Gastroesophageal sphincter (tissue), 3 donors: ENCODE measurements at regions not wholly inside any gene's neighbourhood (a gene's known extent, or its start where the extent isn't known, plus 50 kb on each side); places are given as distances from the start of the nearest gene placed in this dataset.

Source experiments
- EP300 ChIP-seq: sonication (generic); formaldehyde crosslinking; IDR thresholded peaks from one replicate; pipeline ENCODE4 v1.6.1; 2017; ENCODE audit warnings: antibody characterized with exemption, mild to moderate bottlenecking
- POLR2A ChIP-seq, 2 donors: fragments of 450-650 bp; IDR thresholded peaks; one replicate each; pipeline ENCODE4 v1.6.1; 2017; ENCODE audit warnings: antibody characterized with exemption in 2 of 2, mild to moderate bottlenecking in 2 of 2, moderate library complexity in 1 of 2
- POLR2AphosphoS5 ChIP-seq: sonication (generic); formaldehyde crosslinking; IDR thresholded peaks from one replicate; pipeline ENCODE4 v1.6.1; 2017; ENCODE audit warnings: antibody characterized with exemption
- TF ChIP-seq, protein P1 (sequence below), 4 experiments: fragments of 200-600 bp in 2 of 4; fragments of 450-650 bp in 2 of 4; sonication (generic) in 1 of 4; IDR thresholded peaks; one replicate each; pipeline ENCODE4 v1.5.1; 2017 to 2019; ENCODE audit warnings: antibody characterized with exemption in 4 of 4, mild to moderate bottlenecking in 2 of 4, moderate library complexity in 2 of 4

DNA sequence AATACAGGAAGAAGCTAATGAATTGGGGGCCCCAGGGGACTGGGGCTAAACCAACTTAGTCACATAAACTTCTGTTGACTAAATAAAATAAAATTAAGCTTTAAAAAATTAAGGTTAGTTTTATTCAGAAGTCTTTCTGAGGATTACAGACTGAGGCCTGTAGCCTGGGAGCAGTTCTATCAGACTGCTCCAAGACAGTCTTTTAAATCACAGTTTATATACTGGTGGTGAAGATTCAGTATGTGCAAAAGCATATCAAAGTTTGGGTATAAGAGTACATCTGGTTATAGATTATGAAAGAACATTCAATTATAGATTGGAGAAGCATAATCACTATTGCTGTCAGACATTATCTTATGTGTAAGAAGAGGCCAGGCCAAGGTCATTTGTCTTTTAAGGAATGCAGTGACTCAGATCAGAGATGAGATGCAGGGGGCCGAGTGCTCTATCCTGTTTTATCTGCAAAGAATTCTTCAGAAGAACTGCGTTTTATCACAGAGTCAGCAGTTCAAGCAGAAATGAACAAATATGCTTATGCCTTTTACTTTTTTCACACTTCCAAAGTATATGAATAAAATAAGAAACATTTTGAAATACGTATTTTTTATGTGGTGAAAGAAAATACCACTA, 109.4 kb downstream of the PDHA2 start:
- TF ChIP-seq, protein P1, sequence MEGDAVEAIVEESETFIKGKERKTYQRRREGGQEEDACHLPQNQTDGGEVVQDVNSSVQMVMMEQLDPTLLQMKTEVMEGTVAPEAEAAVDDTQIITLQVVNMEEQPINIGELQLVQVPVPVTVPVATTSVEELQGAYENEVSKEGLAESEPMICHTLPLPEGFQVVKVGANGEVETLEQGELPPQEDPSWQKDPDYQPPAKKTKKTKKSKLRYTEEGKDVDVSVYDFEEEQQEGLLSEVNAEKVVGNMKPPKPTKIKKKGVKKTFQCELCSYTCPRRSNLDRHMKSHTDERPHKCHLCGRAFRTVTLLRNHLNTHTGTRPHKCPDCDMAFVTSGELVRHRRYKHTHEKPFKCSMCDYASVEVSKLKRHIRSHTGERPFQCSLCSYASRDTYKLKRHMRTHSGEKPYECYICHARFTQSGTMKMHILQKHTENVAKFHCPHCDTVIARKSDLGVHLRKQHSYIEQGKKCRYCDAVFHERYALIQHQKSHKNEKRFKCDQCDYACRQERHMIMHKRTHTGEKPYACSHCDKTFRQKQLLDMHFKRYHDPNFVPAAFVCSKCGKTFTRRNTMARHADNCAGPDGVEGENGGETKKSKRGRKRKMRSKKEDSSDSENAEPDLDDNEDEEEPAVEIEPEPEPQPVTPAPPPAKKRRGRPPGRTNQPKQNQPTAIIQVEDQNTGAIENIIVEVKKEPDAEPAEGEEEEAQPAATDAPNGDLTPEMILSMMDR (IDR thresholded peaks at IDR 0.05): no peak
- TF ChIP-seq POLR2AphosphoS5: no peak
- TF ChIP-seq POLR2A (IDR thresholded peaks at IDR 0.05): no peak
- TF ChIP-seq EP300: no peak
